OCI-LY3 (cell line): ENCODE measurements at regions not wholly inside any gene's neighbourhood (a gene's known extent, or its start where the extent isn't known, plus 50 kb on each side); places are given as distances from the start of the nearest gene placed in this dataset.

Source experiments
- H2AFZ ChIP-seq: fragments of 200-600, 300-600 bp; shearing (Covaris generic); 2 replicates; pipeline ENCODE4 v1.6.0; 2014; ENCODE audit warnings: antibody characterized with exemption, low read depth, low read length
- H3K27ac ChIP-seq: fragments of 200-600, 300-600 bp; sonication (generic); 2 replicates; pipeline ENCODE4 v1.5.1; 2014; ENCODE audit warnings: mild to moderate bottlenecking, low read length, moderate library complexity, mixed read lengths
- H3K27me3 ChIP-seq: fragments of 200-600, 300-600 bp; sonication (generic); 2 replicates; pipeline ENCODE4 v1.6.1; 2014; ENCODE audit warnings: low read depth, low read length, mixed read lengths
- H3K36me3 ChIP-seq: fragments of 200-600, 300-600 bp; sonication (generic); replicated peaks from 2 replicates; pipeline ENCODE3; 2014; ENCODE audit warnings: low read depth, low read length, mixed read lengths
- H3K4me1 ChIP-seq: fragments of 300-600, 200-600 bp; sonication (generic); 2 replicates; pipeline ENCODE4 v1.6.1; 2014; ENCODE audit warnings: low read length, mixed read lengths
- H3K4me2 ChIP-seq: fragments of 200-600, 300-600 bp; sonication (generic); 2 replicates; pipeline ENCODE4 v1.6.1; 2014; ENCODE audit warnings: low read length, mixed read lengths
- H3K4me3 ChIP-seq: fragments of 300-600, 200-600 bp; sonication (generic); 2 replicates; pipeline ENCODE4 v1.5.1; 2014; ENCODE audit warnings: antibody characterized with exemption, mild to moderate bottlenecking, low read length, moderate library complexity
- H3K79me2 ChIP-seq: fragments of 300-600, 200-600 bp; shearing (Covaris generic); 2 replicates; pipeline ENCODE4 v1.6.1; 2014; ENCODE audit warnings: mild to moderate bottlenecking, low read length, mixed read lengths
- H3K9ac ChIP-seq: fragments of 300-600, 200-600 bp; shearing (Covaris generic); 2 replicates; pipeline ENCODE4 v1.6.0; 2014; ENCODE audit warnings: mild to moderate bottlenecking, low read length, moderate library complexity
- H3K9me3 ChIP-seq: fragments of 200-600, 300-600 bp; shearing (Covaris generic); 2 replicates; pipeline ENCODE4 v1.6.1; 2014; ENCODE audit warnings: low read length, mixed read lengths; ENCODE audit not compliant: insufficient read depth
- H4K20me1 ChIP-seq: fragments of 200-600, 300-600 bp; sonication (generic); 2 replicates; pipeline ENCODE4 v1.6.1; 2016; ENCODE audit warnings: low read length, mixed read lengths; ENCODE audit not compliant: insufficient read depth
- EZH2phosphoT487 ChIP-seq: fragments of 200-600 bp; shearing (Covaris generic); IDR thresholded peaks from 2 replicates; pipeline ENCODE4 v1.6.1; 2018; ENCODE audit warnings: antibody characterized with exemption, mixed run types, low read depth
- TF ChIP-seq, protein P1 (sequence below): fragments of 200-600, 300-600 bp; sonication (generic); IDR thresholded peaks from 2 replicates; pipeline ENCODE4 v1.5.1; 2014; ENCODE audit warnings: antibody characterized with exemption, low read length, low read depth

DNA sequence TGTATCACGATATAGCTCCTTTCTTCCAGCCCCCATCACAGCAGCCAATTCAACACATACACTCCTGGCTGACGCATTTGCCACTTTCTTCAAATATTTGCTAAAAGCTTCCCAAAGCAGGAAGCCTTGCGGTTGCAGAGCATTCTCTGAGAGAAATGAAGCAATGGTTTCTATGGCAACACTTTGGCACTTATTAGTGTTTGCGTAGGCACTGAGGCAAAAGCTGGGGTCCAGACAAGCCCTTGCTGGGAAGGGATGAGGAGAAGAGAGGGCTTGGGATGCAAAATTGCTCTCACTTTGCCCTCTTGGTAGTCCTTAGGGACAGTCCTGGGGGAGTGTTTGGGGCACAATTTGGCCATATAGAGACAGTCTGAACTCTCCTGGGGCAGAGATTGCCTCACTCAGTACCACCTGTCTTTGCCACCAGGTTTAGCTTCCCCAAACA lies 55.0 kb upstream of the PAK3 start:
- no peaks in the 10 kb centered on the region for H3K9me3 ChIP-seq
- no peaks in the 10 kb centered on the region for H4K20me1 ChIP-seq
- no peaks in the 10 kb centered on the region for H3K27me3 ChIP-seq
- TF ChIP-seq EZH2phosphoT487, result no peak
- TF ChIP-seq, protein P1, sequence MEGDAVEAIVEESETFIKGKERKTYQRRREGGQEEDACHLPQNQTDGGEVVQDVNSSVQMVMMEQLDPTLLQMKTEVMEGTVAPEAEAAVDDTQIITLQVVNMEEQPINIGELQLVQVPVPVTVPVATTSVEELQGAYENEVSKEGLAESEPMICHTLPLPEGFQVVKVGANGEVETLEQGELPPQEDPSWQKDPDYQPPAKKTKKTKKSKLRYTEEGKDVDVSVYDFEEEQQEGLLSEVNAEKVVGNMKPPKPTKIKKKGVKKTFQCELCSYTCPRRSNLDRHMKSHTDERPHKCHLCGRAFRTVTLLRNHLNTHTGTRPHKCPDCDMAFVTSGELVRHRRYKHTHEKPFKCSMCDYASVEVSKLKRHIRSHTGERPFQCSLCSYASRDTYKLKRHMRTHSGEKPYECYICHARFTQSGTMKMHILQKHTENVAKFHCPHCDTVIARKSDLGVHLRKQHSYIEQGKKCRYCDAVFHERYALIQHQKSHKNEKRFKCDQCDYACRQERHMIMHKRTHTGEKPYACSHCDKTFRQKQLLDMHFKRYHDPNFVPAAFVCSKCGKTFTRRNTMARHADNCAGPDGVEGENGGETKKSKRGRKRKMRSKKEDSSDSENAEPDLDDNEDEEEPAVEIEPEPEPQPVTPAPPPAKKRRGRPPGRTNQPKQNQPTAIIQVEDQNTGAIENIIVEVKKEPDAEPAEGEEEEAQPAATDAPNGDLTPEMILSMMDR, result no peak
- H2AFZ ChIP-seq, result no peak overlapping the region
- H3K4me3 ChIP-seq, result no peak overlapping the region
- no peak overlapping the region for H3K9ac ChIP-seq
- no peaks in the 10 kb centered on the region for H3K79me2 ChIP-seq
- H3K4me1 ChIP-seq, result no peaks in the 10 kb centered on the region
- no peaks in the 10 kb centered on the region for H3K36me3 ChIP-seq
- no peak overlapping the region for H3K4me2 ChIP-seq
- no peak overlapping the region for H3K27ac ChIP-seq

DNA sequence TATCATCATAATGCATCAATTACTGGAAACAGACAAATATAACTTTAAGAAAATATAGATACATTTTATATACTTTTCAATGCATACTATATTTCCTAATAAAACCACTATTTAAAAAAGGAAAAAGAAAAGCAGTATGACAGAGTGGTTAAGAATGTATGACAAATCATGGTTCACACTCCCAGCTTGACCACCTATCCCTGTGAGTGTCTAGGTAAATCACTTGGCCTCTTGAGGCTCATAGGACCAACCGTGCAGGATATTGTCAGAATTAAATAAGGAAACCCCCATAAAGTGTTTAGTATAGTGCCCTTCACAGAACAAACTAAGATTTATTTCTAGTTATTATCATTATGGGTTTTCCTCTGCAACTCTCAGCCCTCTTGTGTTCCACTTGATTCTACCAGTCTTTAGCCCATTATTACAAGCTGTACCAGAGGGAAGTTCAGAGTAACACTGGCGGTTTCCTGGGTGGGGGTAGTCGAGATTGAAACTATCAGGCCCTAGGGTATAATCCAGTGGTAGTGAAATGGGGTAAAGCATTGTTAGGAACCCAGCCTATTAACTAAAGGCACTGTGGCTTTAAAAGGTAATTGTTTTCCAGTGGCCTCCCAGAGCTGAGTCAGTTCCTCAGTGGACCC lies 55.5 kb upstream of the PAK3 start:
- Histone ChIP-seq H2AFZ (no peak overlapping the region), H3K27me3 (no peaks in the 10 kb centered on the region), H3K9me3 (no peaks in the 10 kb centered on the region), H4K20me1 (no peaks in the 10 kb centered on the region), H3K79me2 (no peaks in the 10 kb centered on the region), H3K4me1 (no peaks in the 10 kb centered on the region), H3K9ac (no peak overlapping the region), H3K27ac (no peak overlapping the region), H3K36me3 (no peaks in the 10 kb centered on the region), H3K4me3 (no peak overlapping the region), H3K4me2 (no peak overlapping the region)
- TF ChIP-seq EZH2phosphoT487, result no peak
- TF ChIP-seq, protein P1, result no peak

DNA sequence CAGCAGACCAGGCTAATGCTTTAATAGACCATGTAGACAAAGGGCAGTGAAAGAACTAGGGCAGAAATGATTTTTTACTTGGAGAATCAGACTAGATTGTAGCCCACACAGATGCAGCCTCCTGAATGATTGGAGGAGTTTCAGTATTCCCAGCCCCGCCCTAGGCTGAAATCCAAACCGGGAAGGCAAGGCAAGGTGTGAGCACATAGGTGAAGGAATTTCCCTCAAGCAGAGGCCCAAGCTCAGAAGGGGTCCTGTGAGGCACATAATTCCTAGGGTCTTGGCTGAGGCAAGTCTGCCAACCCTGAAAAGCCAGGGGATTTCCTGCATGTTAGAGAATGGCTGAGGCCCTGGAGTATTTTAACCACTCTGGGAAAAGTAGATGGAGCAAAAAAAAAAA lies 56.4 kb upstream of the PAK3 start:
- Histone ChIP-seq H3K27me3 (no peaks in the 10 kb centered on the region), H3K4me3 (no peak overlapping the region), H3K79me2 (no peaks in the 10 kb centered on the region), H3K9me3 (no peaks in the 10 kb centered on the region), H3K9ac (no peak overlapping the region), H3K4me2 (no peak overlapping the region), H3K4me1 (no peaks in the 10 kb centered on the region), H2AFZ (no peak overlapping the region), H3K36me3 (no peaks in the 10 kb centered on the region), H4K20me1 (no peaks in the 10 kb centered on the region), H3K27ac (no peak overlapping the region)
- TF ChIP-seq, protein P1, result no peak
- no peak for TF ChIP-seq EZH2phosphoT487

DNA sequence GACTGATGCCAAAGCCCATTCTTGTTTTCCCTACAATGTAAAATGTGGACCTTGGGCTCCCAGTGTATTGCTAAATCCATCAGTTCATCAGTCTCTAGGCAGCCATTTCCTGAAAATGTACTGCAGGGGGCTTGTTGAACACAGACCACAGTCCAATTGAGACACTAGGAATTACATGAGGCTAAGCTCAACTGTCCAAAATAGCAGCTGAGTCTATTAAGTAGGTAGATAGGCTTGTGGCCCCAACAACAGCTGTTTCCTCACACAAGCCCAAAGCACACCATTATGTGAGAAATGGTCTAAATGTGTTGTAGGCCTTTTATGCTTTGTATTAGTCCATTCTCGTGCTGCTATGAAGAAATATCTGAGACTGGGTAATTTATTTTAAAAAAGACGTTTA lies 60.0 kb upstream of the PAK3 start:
- no peak overlapping the region for H3K4me2 ChIP-seq

More for the DNA sequence above, 60.0 kb upstream of the PAK3 start:
- no peaks in the 10 kb centered on the region for H3K9me3 ChIP-seq
- H3K4me3 ChIP-seq, result no peak overlapping the region
- no peak overlapping the region for H3K27ac ChIP-seq
- H3K9ac ChIP-seq, result no peak overlapping the region
- no peaks in the 10 kb centered on the region for H3K36me3 ChIP-seq
- H3K27me3 ChIP-seq, result no peaks in the 10 kb centered on the region
- H3K79me2 ChIP-seq, result no peaks in the 10 kb centered on the region
- no peaks in the 10 kb centered on the region for H4K20me1 ChIP-seq
- H2AFZ ChIP-seq, result no peak overlapping the region
- TF ChIP-seq, protein P1, result no peak
- no peak for TF ChIP-seq EZH2phosphoT487
- no peaks in the 10 kb centered on the region for H3K4me1 ChIP-seq
